Trophoblast cell (in vitro differentiated cells and primary cell): ENCODE measurements at regions not wholly inside any gene's neighbourhood (a gene's known extent, or its start where the extent isn't known, plus 50 kb on each side); places are given as distances from the start of the nearest gene placed in this dataset.

Source experiments
- DNase-seq, 2 donors: peaks; one replicate each; pipeline ENCODE4 v3.0.0-alpha.2; 2016
- H2AFZ ChIP-seq: 2 replicates; pipeline ENCODE4 v1.6.1; 2013; ENCODE audit warnings: low read length, moderate library complexity, mild to moderate bottlenecking; ENCODE audit not compliant: insufficient read depth, poor library complexity
- H2AK5ac ChIP-seq: 2 replicates; pipeline ENCODE4 v1.6.1; 2013; ENCODE audit warnings: mild to moderate bottlenecking, low read length
- H2BK120ac ChIP-seq: 2 replicates; pipeline ENCODE4 v1.6.1; 2013; ENCODE audit warnings: low read length, mild to moderate bottlenecking, moderate library complexity; ENCODE audit not compliant: insufficient read depth, poor library complexity
- H2BK12ac ChIP-seq: 2 replicates; pipeline ENCODE4 v1.6.1; 2013; ENCODE audit warnings: mild to moderate bottlenecking, low read length, moderate library complexity
- H2BK5ac ChIP-seq: 2 replicates; pipeline ENCODE4 v1.6.1; 2013; ENCODE audit warnings: low read length, low read depth, moderate library complexity, mild to moderate bottlenecking; ENCODE audit not compliant: poor library complexity
- H3K14ac ChIP-seq: 2 replicates; pipeline ENCODE4 v1.6.1; 2013; ENCODE audit warnings: mild to moderate bottlenecking, low read length
- H3K18ac ChIP-seq: 2 replicates; pipeline ENCODE4 v1.6.1; 2013; ENCODE audit warnings: mild to moderate bottlenecking, low read length
- H3K23ac ChIP-seq: 2 replicates; pipeline ENCODE4 v1.6.1; 2013; ENCODE audit warnings: low read length
- H3K27ac ChIP-seq: 2 replicates; pipeline ENCODE4 v1.5.1; 2013; ENCODE audit warnings: low read depth, mild to moderate bottlenecking, inconsistent platforms, low read length, moderate library complexity
- H3K27me3 ChIP-seq: 2 replicates; pipeline ENCODE4 v1.6.1; 2013; ENCODE audit warnings: inconsistent platforms, mild to moderate bottlenecking, low read length, moderate library complexity; ENCODE audit not compliant: insufficient read depth
- H3K36me3 ChIP-seq, 2 experiments: 1 replicate in 1 of 2; 2 replicates in 1 of 2; pipeline ENCODE4 v1.6.1; 2013; ENCODE audit warnings: low read length in 2 of 2, mild to moderate bottlenecking in 2 of 2, moderate library complexity in 1 of 2; ENCODE audit not compliant: insufficient read depth in 2 of 2, control insufficient read depth in 1 of 2
- H3K4ac ChIP-seq: 2 replicates; pipeline ENCODE4 v1.6.1; 2013; ENCODE audit warnings: low read depth, mild to moderate bottlenecking, low read length, moderate library complexity
- H3K4me1 ChIP-seq, 2 experiments: 1 replicate in 1 of 2; 2 replicates in 1 of 2; pipeline ENCODE4 v1.6.1; 2013; ENCODE audit warnings: low read length in 2 of 2, mild to moderate bottlenecking in 2 of 2, moderate library complexity in 1 of 2; ENCODE audit not compliant: insufficient read depth in 2 of 2, control insufficient read depth in 1 of 2
- H3K4me2 ChIP-seq: 2 replicates; pipeline ENCODE4 v1.6.1; 2013; ENCODE audit warnings: inconsistent platforms, mild to moderate bottlenecking, low read length, moderate library complexity
- H3K4me3 ChIP-seq: 2 replicates; pipeline ENCODE4 v1.5.1; 2013; ENCODE audit warnings: mild to moderate bottlenecking, low read depth, low read length, inconsistent platforms
- H3K79me1 ChIP-seq: one replicate; pipeline ENCODE4 v1.6.1; 2013; ENCODE audit warnings: low read length
- H3K79me2 ChIP-seq: 2 replicates; pipeline ENCODE4 v1.6.1; 2013; ENCODE audit warnings: low read length, mild to moderate bottlenecking; ENCODE audit not compliant: control insufficient read depth, insufficient read depth, poor library complexity
- H3K9ac ChIP-seq: 2 replicates; pipeline ENCODE4 v1.6.1; 2013; ENCODE audit warnings: mild to moderate bottlenecking, low read length
- H3K9me3 ChIP-seq: 2 replicates; pipeline ENCODE4 v1.6.1; 2013; ENCODE audit warnings: low read depth, mild to moderate bottlenecking, control low read depth, inconsistent platforms, low read length; ENCODE audit not compliant: insufficient read depth
- H4K12ac ChIP-seq: 2 replicates; pipeline ENCODE4 v1.6.1; 2013; ENCODE audit warnings: low read depth, mild to moderate bottlenecking, low read length, moderate library complexity
- H4K8ac ChIP-seq: 2 replicates; pipeline ENCODE4 v1.6.1; 2013; ENCODE audit warnings: low read depth, mild to moderate bottlenecking, low read length, moderate library complexity
- H4K91ac ChIP-seq: one replicate; pipeline ENCODE4 v1.6.1; 2013; ENCODE audit warnings: low read depth, mild to moderate bottlenecking, low read length, moderate library complexity
- WGBS: extraction: QIAGEN DNeasy Blood & Tissue Kit; methylation state at CpG from one replicate; pipeline ENCODE4 v1.1.7; 2013; ENCODE audit warnings: missing lambda C conversion rate; ENCODE audit not compliant: insufficient read length, insufficient coverage; ENCODE audit errors: extremely low coverage; 5-methylcytosine and 5-hydroxymethylcytosine counted together

- DNase-seq, result peak in 1 of 2 donors; percentile 42
- Histone ChIP-seq H3K4me3 (no peak overlapping the region), H3K4ac (no peak overlapping the region), H2AFZ (no peak overlapping the region), H3K9me3 (peaks cover 2% of the 10 kb centered on the region), H3K18ac (no peak overlapping the region), H3K9ac (no peak overlapping the region), H2BK5ac (no peak overlapping the region), H4K8ac (no peak overlapping the region), H3K27ac (no peak overlapping the region), H4K12ac (no peak overlapping the region), H3K79me1 (no peaks in the 10 kb centered on the region), H3K4me1 (no peaks in the 10 kb centered on the region), H3K14ac (no peak overlapping the region), H4K91ac (no peak overlapping the region), H3K36me3 (no peaks in the 10 kb centered on the region), H2AK5ac (no peak overlapping the region), H3K23ac (no peak overlapping the region), H2BK12ac (no peak overlapping the region), H2BK120ac (no peak overlapping the region), H3K4me2 (no peak overlapping the region), H3K27me3 (no peaks in the 10 kb centered on the region), H3K79me2 (no peaks in the 10 kb centered on the region)
- no CpG with 5 or more reads among the region's 4 CpGs for WGBS
Measured at GRCh38 chr10:90138844-90139243, 437.5 kb downstream of the KIF20B start.

GRCh38 chr10:90141791-90142190 lies 440.4 kb downstream of the KIF20B start:
- H3K23ac ChIP-seq, result no peak overlapping the region
- H4K91ac ChIP-seq, result no peak overlapping the region
- H3K79me2 ChIP-seq, result no peaks in the 10 kb centered on the region
- no peak overlapping the region for H3K4me2 ChIP-seq
- no CpG with 5 or more reads among the region's 1 CpG for WGBS
- H3K18ac ChIP-seq, result no peak overlapping the region
- no peaks in the 10 kb centered on the region for H3K79me1 ChIP-seq
- H3K36me3 ChIP-seq, result no peaks in the 10 kb centered on the region
- no peak overlapping the region for H3K4ac ChIP-seq
- H2AK5ac ChIP-seq, result no peak overlapping the region
- peaks cover 1% of the 10 kb centered on the region for H3K9me3 ChIP-seq
- no peak overlapping the region for H3K27ac ChIP-seq
- H2BK5ac ChIP-seq, result no peak overlapping the region
- H3K27me3 ChIP-seq, result no peaks in the 10 kb centered on the region
- H2AFZ ChIP-seq, result no peak overlapping the region
- DNase-seq, result no peak
- no peak overlapping the region for H2BK12ac ChIP-seq
- no peak overlapping the region for H3K9ac ChIP-seq
- H3K14ac ChIP-seq, result no peak overlapping the region
- H2BK120ac ChIP-seq, result no peak overlapping the region
- no peak overlapping the region for H3K4me3 ChIP-seq
- no peak overlapping the region for H4K12ac ChIP-seq
- H4K8ac ChIP-seq, result no peak overlapping the region
- no peaks in the 10 kb centered on the region for H3K4me1 ChIP-seq

- Histone ChIP-seq H4K8ac (no peak overlapping the region), H3K79me1 (no peaks in the 10 kb centered on the region), H3K4me1 (no peaks in the 10 kb centered on the region), H3K36me3 (no peaks in the 10 kb centered on the region), H3K27me3 (no peaks in the 10 kb centered on the region), H2BK12ac (no peak overlapping the region), H2AK5ac (no peak overlapping the region), H2AFZ (no peak overlapping the region), H3K4ac (no peak overlapping the region), H3K9me3 (no peaks in the 10 kb centered on the region), H4K91ac (no peak overlapping the region), H3K4me3 (no peak overlapping the region), H3K18ac (no peak overlapping the region), H3K4me2 (no peak overlapping the region), H2BK5ac (no peak overlapping the region), H2BK120ac (no peak overlapping the region), H4K12ac (no peak overlapping the region), H3K23ac (no peak overlapping the region), H3K79me2 (no peaks in the 10 kb centered on the region), H3K9ac (no peak overlapping the region), H3K27ac (no peak overlapping the region), H3K14ac (no peak overlapping the region)
- no peak for DNase-seq
- no CpG with 5 or more reads among the region's 1 CpG for WGBS
Measured at GRCh38 chr10:90143937-90144336, 442.5 kb downstream of the KIF20B start.

- no peaks in the 10 kb centered on the region for H3K36me3 ChIP-seq
- H4K91ac ChIP-seq, result no peak overlapping the region
- WGBS, result no CpG with 5 or more reads among the region's 6 CpGs
- no peaks in the 10 kb centered on the region for H3K27me3 ChIP-seq
- no peaks in the 10 kb centered on the region for H3K79me2 ChIP-seq
- H3K27ac ChIP-seq, result no peak overlapping the region
- H3K4me1 ChIP-seq, result no peaks in the 10 kb centered on the region
- no peak overlapping the region for H2AK5ac ChIP-seq
- no peak overlapping the region for H3K9ac ChIP-seq
- no peak overlapping the region for H2BK120ac ChIP-seq
- H3K9me3 ChIP-seq, result no peaks in the 10 kb centered on the region
- peak in 1 of 2 donors; percentile 45 for DNase-seq
- no peak overlapping the region for H3K4me2 ChIP-seq
- no peak overlapping the region for H4K8ac ChIP-seq
- H2AFZ ChIP-seq, result no peak overlapping the region
- H3K4ac ChIP-seq, result no peak overlapping the region
- no peaks in the 10 kb centered on the region for H3K79me1 ChIP-seq
- no peak overlapping the region for H3K4me3 ChIP-seq
- H2BK12ac ChIP-seq, result no peak overlapping the region
- H3K23ac ChIP-seq, result no peak overlapping the region
- H4K12ac ChIP-seq, result no peak overlapping the region
- H2BK5ac ChIP-seq, result no peak overlapping the region
- H3K18ac ChIP-seq, result no peak overlapping the region
- H3K14ac ChIP-seq, result no peak overlapping the region
Measured at GRCh38 chr10:90148116-90148855, 446.9 kb downstream of the KIF20B start.
